Stimulated activated CD4-positive, alpha-beta T cell treated with anti-CD3 and anti-CD28 coated beads, TNF-alpha, amount 100 ng/mL, for 48 hours (primary cell): ENCODE measurements at regions not wholly inside any gene's neighbourhood (a gene's known extent, or its start where the extent isn't known, plus 50 kb on each side); places are given as distances from the start of the nearest gene placed in this dataset.
"Not testable (repeated sequence)": the region's sequence is repeated elsewhere in the genome, so short reads cannot be mapped to it uniquely, and the experiment has no call there.

ENCODE experiments used
- DNase-seq, 3 donors: peaks; one replicate each; pipeline ENCODE4 v3.0.0-alpha.2; 2020; ENCODE audit warnings: low read depth in 3 of 3

GRCh38 chr1:88623101-88623500 is 61.0 kb upstream of the PKN2 start:
- not testable (repeated sequence) for DNase-seq
